Osteocyte (in vitro differentiated cells): ENCODE measurements at regions not wholly inside any gene's neighbourhood (a gene's known extent, or its start where the extent isn't known, plus 50 kb on each side); places are given as distances from the start of the nearest gene placed in this dataset.
A peak's percentile ranks its signal among the peaks of the same experiment; 100 is the strongest.
"Not testable (repeated sequence)": the region's sequence is repeated elsewhere in the genome, so short reads cannot be mapped to it uniquely, and the experiment has no call there.

Experiments used
- DNase-seq: peaks from one replicate; pipeline ENCODE4 v3.0.0; 2021; ENCODE audit warnings: mixed read lengths; ENCODE audit not compliant: unreplicated experiment; ENCODE audit errors: extremely low spot score
- H3K27ac Mint-ChIP-seq: one replicate; pipeline ENCODE4 v1.8.0; 2021; ENCODE audit warnings: mild to moderate bottlenecking, mixed read lengths; ENCODE audit not compliant: unreplicated experiment
- H3K27me3 Mint-ChIP-seq: one replicate; pipeline ENCODE4 v1.8.0; 2021; ENCODE audit warnings: mixed read lengths; ENCODE audit not compliant: unreplicated experiment
- H3K36me3 Mint-ChIP-seq: one replicate; pipeline ENCODE4 v1.8.0; 2021; ENCODE audit warnings: mixed read lengths; ENCODE audit not compliant: unreplicated experiment
- H3K4me1 Mint-ChIP-seq: one replicate; pipeline ENCODE4 v1.8.0; 2021; ENCODE audit warnings: mixed read lengths; ENCODE audit not compliant: unreplicated experiment
- H3K4me3 Mint-ChIP-seq: one replicate; pipeline ENCODE4 v1.8.0; 2021; ENCODE audit warnings: mild to moderate bottlenecking, moderate library complexity, mixed read lengths; ENCODE audit not compliant: unreplicated experiment
- H3K9me3 Mint-ChIP-seq: one replicate; pipeline ENCODE4 v1.8.0; 2021; ENCODE audit warnings: mixed read lengths; ENCODE audit not compliant: unreplicated experiment
- CTCF ChIP-seq: fragments of 200-600 bp; sonication (generic); IDR thresholded peaks from 2 replicates; pipeline ENCODE4 v1.5.0; 2021; ENCODE audit warnings: antibody characterized with exemption, mild to moderate bottlenecking, moderate library complexity

GRCh38 chr2:132300592-132301378 is 115.8 kb upstream of the GPR39 start:
- H3K9me3 Mint-ChIP-seq, H3K36me3 Mint-ChIP-seq, H3K4me1 Mint-ChIP-seq, H3K27ac Mint-ChIP-seq, H3K4me3 Mint-ChIP-seq, DNase-seq: not testable (repeated sequence)
- peaks cover 10% of the 10 kb centered on the region for H3K27me3 Mint-ChIP-seq

GRCh38 chr2:132304661-132305380 is 111.8 kb upstream of the GPR39 start:
- H3K9me3 Mint-ChIP-seq, H3K27me3 Mint-ChIP-seq, H3K36me3 Mint-ChIP-seq, H3K4me1 Mint-ChIP-seq: not testable (repeated sequence)
- peak; percentile 88 for DNase-seq
- TF ChIP-seq CTCF = peak; percentile 20
- Mint-ChIP-seq H3K4me3 (peak overlapping the region; percentile 85), H3K27ac (peak overlapping the region; percentile 60)

- H3K27ac Mint-ChIP-seq, H3K4me3 Mint-ChIP-seq, DNase-seq, H3K36me3 Mint-ChIP-seq, H3K27me3 Mint-ChIP-seq, H3K4me1 Mint-ChIP-seq, H3K9me3 Mint-ChIP-seq: not testable (repeated sequence)
Measured at GRCh38 chr2:132307613-132308198, 108.9 kb upstream of the GPR39 start.

- not testable (repeated sequence) for H3K9me3 Mint-ChIP-seq, DNase-seq, H3K27ac Mint-ChIP-seq, H3K27me3 Mint-ChIP-seq, H3K4me1 Mint-ChIP-seq, H3K4me3 Mint-ChIP-seq, H3K36me3 Mint-ChIP-seq
Measured at GRCh38 chr2:132309203-132309602, 107.4 kb upstream of the GPR39 start.

- not testable (repeated sequence) for H3K4me3 Mint-ChIP-seq, H3K27me3 Mint-ChIP-seq, H3K27ac Mint-ChIP-seq
Measured at GRCh38 chr2:132315546-132315945, 101.1 kb upstream of the GPR39 start.

GRCh38 chr2:132317026-132317680 is 99.5 kb upstream of the GPR39 start:
- not testable (repeated sequence) for H3K27ac Mint-ChIP-seq, H3K27me3 Mint-ChIP-seq, H3K4me1 Mint-ChIP-seq

More at GRCh38 chr2:132315546-132315945, 101.1 kb upstream of the GPR39 start:
- not testable (repeated sequence) for H3K9me3 Mint-ChIP-seq, H3K4me1 Mint-ChIP-seq, H3K36me3 Mint-ChIP-seq, DNase-seq

GRCh38 chr2:132318481-132318880 is 98.1 kb upstream of the GPR39 start:
- not testable (repeated sequence) for H3K27me3 Mint-ChIP-seq, DNase-seq, H3K9me3 Mint-ChIP-seq, H3K36me3 Mint-ChIP-seq, H3K4me3 Mint-ChIP-seq, H3K27ac Mint-ChIP-seq, H3K4me1 Mint-ChIP-seq

More at GRCh38 chr2:132317026-132317680, 99.5 kb upstream of the GPR39 start:
- not testable (repeated sequence) for DNase-seq, H3K36me3 Mint-ChIP-seq, H3K4me3 Mint-ChIP-seq, H3K9me3 Mint-ChIP-seq

- H3K27ac Mint-ChIP-seq, H3K4me3 Mint-ChIP-seq, H3K36me3 Mint-ChIP-seq, H3K27me3 Mint-ChIP-seq, H3K9me3 Mint-ChIP-seq, DNase-seq, H3K4me1 Mint-ChIP-seq: not testable (repeated sequence)
Measured at GRCh38 chr2:132324005-132324404, 92.6 kb upstream of the GPR39 start.

GRCh38 chr2:132332345-132333033 is 84.1 kb upstream of the GPR39 start:
- not testable (repeated sequence) for H3K4me1 Mint-ChIP-seq, DNase-seq, H3K36me3 Mint-ChIP-seq

GRCh38 chr2:132337135-132337534 is 79.5 kb upstream of the GPR39 start:
- H3K27me3 Mint-ChIP-seq = peaks cover 11% of the 10 kb centered on the region
- H3K27ac Mint-ChIP-seq, H3K36me3 Mint-ChIP-seq, H3K4me3 Mint-ChIP-seq, DNase-seq, H3K4me1 Mint-ChIP-seq, H3K9me3 Mint-ChIP-seq: not testable (repeated sequence)

More at GRCh38 chr2:132332345-132333033, 84.1 kb upstream of the GPR39 start:
- H3K27ac Mint-ChIP-seq, H3K27me3 Mint-ChIP-seq, H3K9me3 Mint-ChIP-seq, H3K4me3 Mint-ChIP-seq: not testable (repeated sequence)
